ENCODE measurements at regions not wholly inside any gene's neighbourhood (a gene's known extent, or its start where the extent isn't known, plus 50 kb on each side); places are given as distances from the start of the nearest gene placed in this dataset.

GRCh38 chr5:104913841-104914281, 1351.3 kb upstream of the NUDT12 start (continued):
- TF ChIP-seq CTCF (IDR thresholded peaks at IDR 0.05 in 2 of 3, conservative IDR thresholded peaks at IDR 0.05 in 1 of 3; ENCODE audit: borderline replicate concordance in 1 of 3, insufficient read depth in 1 of 3, low read depth in 2 of 3, low read length in 2 of 3) (no peak), SIN3A (IDR thresholded peaks at IDR 0.05; ENCODE audit: low read depth) (no peak), CBX3 (IDR thresholded peaks at IDR 0.05; ENCODE audit: low read depth) (no peak), ZBTB33 (IDR thresholded peaks at IDR 0.05; ENCODE audit: extremely low read depth, insufficient replicate concordance, low read length) (no peak), ZNF274 (IDR thresholded peaks at IDR 0.05; ENCODE audit: low read depth, low read length) (no peak), ELF1 (IDR thresholded peaks at IDR 0.05; ENCODE audit: borderline replicate concordance, low read depth) (no peak), POLR2A (IDR thresholded peaks at IDR 0.05; ENCODE audit: borderline replicate concordance, extremely low read depth, insufficient read depth, insufficient read length) (no peak)

- Histone ChIP-seq H3K36me3 (ENCODE audit: control insufficient read depth in 1 of 2, insufficient read depth in 2 of 2, low read length in 2 of 2) (no peaks in the 10 kb centered on the region), H3K9me2 (ENCODE audit: insufficient read depth) (no peaks in the 10 kb centered on the region), H3K4me2 (ENCODE audit: low read length) (no peak overlapping the region), H3K4me3 (replicated peaks in 1 of 2; ENCODE audit: low read depth in 1 of 2, low read length in 2 of 2) (no peak overlapping the region), H3K9me3 (ENCODE audit: control insufficient read depth in 1 of 2, insufficient read depth in 1 of 2, low read depth in 1 of 2, low read length in 2 of 2) (no peaks in the 10 kb centered on the region), H3K9ac (ENCODE audit: low read length) (no peak overlapping the region), H3K79me2 (ENCODE audit: insufficient read depth, low read length) (no peaks in the 10 kb centered on the region), H3K4me1 (ENCODE audit: control insufficient read depth in 1 of 2, insufficient read depth in 2 of 2, low read length in 2 of 2) (peaks cover 0 to 6% of the 10 kb centered on the region in 2 experiments; a peak in 1 of 4 replicates), H4K20me1 (ENCODE audit: insufficient read depth) (no peaks in the 10 kb centered on the region), H2AFZ (ENCODE audit: low read depth, low read length, poor library complexity, severe bottlenecking) (no peak overlapping the region), H3K27me3 (ENCODE audit: insufficient read depth, low read length) (no peaks in the 10 kb centered on the region), H3K27ac (ENCODE audit: low read depth, low read length) (no peak overlapping the region)
- no peak for DNase-seq (ENCODE audit: low read depth, low spot score)
- intact Hi-C loops (cut with micrococcal nuclease) = no loop called here
- ChIA-PET POLR2A (no interaction called here), RAD21 (ENCODE audit: low non-redundant PET in 1 of 2, low total read pairs in 2 of 2, uncharacterized antibody in 2 of 2, unreplicated experiment in 2 of 2) (no interaction called here), CTCF (no interaction called here)
- no TSS peak for BruUV-seq (replicated peaks)
- ATAC-seq = no peak
- TF ChIP-seq EGR1 (IDR thresholded peaks at IDR 0.05; ENCODE audit: low read depth) = no peak
- no peak for TF ChIP-seq ZNF274 (IDR thresholded peaks at IDR 0.05; ENCODE audit: low read depth, low read length)
- no peak for TF ChIP-seq POLR2A (IDR thresholded peaks at IDR 0.05; ENCODE audit: borderline replicate concordance, extremely low read depth, insufficient read depth, insufficient read length)
- TF ChIP-seq CTCF (IDR thresholded peaks at IDR 0.05 in 2 of 3, conservative IDR thresholded peaks at IDR 0.05 in 1 of 3; ENCODE audit: borderline replicate concordance in 1 of 3, insufficient read depth in 1 of 3, low read depth in 2 of 3, low read length in 2 of 3) = no peak
- TF ChIP-seq RAD21 (IDR thresholded peaks at IDR 0.05; ENCODE audit: low read depth) = no peak
- TF ChIP-seq POLR2AphosphoS5 (IDR thresholded peaks at IDR 0.05; ENCODE audit: low read depth, low read length) = no peak
- TF ChIP-seq YY1 (IDR thresholded peaks at IDR 0.05; ENCODE audit: extremely low read depth, insufficient replicate concordance, low read depth, low read length) = no peak
- no peak for TF ChIP-seq SP1 (IDR thresholded peaks at IDR 0.05; ENCODE audit: low read depth)
- no peak for TF ChIP-seq EZH2phosphoT487 (IDR thresholded peaks at IDR 0.05; ENCODE audit: borderline replicate concordance)
- TF ChIP-seq ELF1 (IDR thresholded peaks at IDR 0.05; ENCODE audit: borderline replicate concordance, low read depth) = no peak
- no peak for TF ChIP-seq JUND (IDR thresholded peaks at IDR 0.05)
- no peak for TF ChIP-seq CEBPB (IDR thresholded peaks at IDR 0.05; ENCODE audit: low read depth)
- no peak for TF ChIP-seq EZH2 (IDR thresholded peaks at IDR 0.05)
- TF ChIP-seq ZFX (IDR thresholded peaks at IDR 0.05) = no peak
- no peak for TF ChIP-seq MAX (IDR thresholded peaks at IDR 0.05)
Measured at GRCh38 chr5:104909803-104910202, 1347.2 kb upstream of the NUDT12 start.

All from HCT116 (cell line).